GM12872 (cell line): ENCODE measurements at regions not wholly inside any gene's neighbourhood (a gene's known extent, or its start where the extent isn't known, plus 50 kb on each side); places are given as distances from the start of the nearest gene placed in this dataset.

Source experiments
- TF ChIP-seq, protein P1 (sequence below): IDR thresholded peaks from 3 replicates; pipeline ENCODE4 v1.5.1; 2011; ENCODE audit warnings: low read depth, mild to moderate bottlenecking, low read length, moderate library complexity; ENCODE audit not compliant: insufficient read depth

DNA sequence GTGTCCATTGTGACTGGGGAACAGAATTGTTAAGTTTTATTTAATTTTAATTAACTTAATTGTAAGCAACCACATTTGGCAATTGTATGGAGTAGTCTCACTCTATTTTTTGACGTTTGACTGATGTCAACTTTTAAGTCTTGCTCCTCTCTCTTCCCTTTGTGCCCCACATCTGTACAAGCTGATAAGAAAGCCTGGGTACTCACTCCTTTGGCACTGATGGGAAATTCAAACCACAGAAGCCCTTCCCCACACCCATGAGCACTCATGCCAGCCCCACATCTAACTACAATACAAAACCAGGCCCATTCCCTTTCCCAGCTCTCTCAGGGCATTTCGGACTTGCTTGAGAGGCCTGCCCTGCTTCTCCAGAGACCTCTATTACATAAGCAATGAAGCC lies 451.5 kb upstream of the KIF2A start:
- TF ChIP-seq, protein P1, sequence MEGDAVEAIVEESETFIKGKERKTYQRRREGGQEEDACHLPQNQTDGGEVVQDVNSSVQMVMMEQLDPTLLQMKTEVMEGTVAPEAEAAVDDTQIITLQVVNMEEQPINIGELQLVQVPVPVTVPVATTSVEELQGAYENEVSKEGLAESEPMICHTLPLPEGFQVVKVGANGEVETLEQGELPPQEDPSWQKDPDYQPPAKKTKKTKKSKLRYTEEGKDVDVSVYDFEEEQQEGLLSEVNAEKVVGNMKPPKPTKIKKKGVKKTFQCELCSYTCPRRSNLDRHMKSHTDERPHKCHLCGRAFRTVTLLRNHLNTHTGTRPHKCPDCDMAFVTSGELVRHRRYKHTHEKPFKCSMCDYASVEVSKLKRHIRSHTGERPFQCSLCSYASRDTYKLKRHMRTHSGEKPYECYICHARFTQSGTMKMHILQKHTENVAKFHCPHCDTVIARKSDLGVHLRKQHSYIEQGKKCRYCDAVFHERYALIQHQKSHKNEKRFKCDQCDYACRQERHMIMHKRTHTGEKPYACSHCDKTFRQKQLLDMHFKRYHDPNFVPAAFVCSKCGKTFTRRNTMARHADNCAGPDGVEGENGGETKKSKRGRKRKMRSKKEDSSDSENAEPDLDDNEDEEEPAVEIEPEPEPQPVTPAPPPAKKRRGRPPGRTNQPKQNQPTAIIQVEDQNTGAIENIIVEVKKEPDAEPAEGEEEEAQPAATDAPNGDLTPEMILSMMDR, result no peak

DNA sequence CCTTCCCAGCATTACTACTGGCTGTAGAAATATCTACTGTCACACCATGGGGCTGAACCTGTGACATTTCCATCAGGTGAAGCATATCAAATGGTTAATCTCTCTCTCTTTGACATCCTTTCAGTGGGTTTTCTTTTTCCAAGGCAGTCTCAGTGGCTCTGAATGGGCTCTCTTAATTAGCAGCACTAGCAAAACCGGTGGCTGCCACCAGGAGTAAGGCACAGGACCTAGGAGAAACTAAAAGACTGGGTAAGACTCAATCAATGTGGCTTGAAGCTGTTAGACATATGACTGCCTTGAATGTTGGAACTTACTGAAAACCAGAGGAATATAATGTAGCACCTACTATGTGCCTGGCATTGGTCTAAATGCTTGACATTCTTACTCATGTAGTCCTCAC lies 445.0 kb upstream of the KIF2A start:
- TF ChIP-seq, protein P1, result no peak

DNA sequence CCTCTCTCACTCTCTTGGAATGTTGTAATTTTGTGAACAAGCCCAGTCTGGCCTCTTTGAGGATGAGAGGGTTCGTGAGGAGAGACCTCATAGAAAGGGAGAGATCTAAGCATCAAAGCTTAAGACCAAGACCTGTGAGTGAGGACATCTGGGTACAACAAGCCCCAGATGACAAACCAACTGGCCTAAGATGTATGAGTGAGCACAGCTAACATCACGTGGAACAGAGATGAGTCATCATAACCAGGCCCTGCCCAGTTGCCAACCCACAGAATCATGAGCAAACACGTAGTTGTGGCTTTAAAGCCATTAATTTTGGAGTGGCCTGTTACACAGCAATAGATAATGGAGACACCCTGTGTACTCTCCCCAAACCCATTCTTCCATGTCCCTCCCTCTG lies 439.1 kb upstream of the KIF2A start:
- TF ChIP-seq, protein P1, result no peak

DNA sequence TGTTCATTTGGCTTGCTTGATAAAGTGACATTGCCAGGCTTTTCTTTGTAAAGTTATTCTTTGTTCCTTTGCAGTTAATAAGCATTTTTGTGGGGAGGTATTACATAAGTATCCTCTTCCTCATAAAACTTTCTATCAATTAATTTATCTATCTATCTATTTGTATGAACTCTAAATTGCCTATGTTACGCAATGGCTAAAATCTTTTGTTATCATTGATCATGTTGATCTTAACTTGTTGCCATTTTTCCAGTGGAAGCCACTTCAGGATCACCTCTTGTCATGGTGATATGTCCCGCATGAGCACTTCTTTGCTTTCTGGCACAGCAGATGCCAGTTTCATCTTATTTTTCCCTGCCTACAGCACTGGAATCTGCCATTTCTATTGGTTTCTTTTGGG lies 436.7 kb upstream of the KIF2A start:
- TF ChIP-seq, protein P1, result no peak

DNA sequence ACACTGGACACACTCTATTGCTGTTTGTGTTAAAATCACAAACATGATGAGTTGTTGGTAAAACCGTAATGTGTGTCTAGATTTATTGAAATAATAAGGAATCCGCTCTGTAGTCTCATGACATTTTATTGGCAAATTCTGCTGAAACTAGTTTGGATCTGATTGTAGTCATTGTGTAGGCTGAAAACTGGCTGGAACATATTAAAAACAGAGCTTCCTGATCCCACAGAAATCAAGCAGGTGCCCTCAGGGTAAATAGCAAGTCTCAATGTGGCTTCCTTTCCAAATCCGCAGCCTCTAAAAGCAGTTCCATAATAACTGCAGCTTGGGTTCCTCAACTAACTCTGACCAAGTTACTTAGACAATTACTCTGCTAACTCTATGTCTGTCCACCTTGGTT lies 427.5 kb upstream of the KIF2A start:
- TF ChIP-seq, protein P1, result no peak

DNA sequence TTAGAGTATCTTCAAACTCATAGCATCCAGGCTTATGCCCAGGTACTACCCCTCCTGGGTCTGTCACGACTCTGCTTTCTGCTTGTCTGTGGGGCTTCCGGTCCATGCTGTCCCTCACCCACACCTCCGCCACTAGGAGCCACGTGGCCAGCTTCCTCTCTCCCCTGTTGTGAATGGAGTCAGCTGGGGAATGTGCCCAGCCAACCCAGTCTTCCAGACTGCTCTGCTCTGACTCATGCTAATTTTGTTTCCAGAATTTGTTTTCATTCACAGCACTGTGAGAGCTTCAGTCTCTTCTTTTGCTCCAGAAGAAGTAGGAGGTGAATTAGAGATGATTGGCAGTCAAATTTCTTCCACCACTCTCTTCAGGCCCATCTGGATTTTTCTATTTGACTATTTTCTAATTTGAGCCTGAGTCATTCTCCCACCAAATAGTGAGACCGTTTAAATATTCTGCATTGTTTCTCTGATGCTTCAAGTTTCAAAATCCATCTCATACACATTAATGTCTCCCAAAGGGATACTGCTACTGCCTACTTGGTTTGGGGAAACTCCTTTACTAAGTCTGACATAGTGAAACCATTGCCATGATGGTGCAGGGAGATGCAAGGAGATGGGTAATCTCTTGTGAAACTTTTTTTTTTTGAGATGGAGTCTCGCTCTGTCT lies 424.1 kb upstream of the KIF2A start:
- TF ChIP-seq, protein P1, result no peak

DNA sequence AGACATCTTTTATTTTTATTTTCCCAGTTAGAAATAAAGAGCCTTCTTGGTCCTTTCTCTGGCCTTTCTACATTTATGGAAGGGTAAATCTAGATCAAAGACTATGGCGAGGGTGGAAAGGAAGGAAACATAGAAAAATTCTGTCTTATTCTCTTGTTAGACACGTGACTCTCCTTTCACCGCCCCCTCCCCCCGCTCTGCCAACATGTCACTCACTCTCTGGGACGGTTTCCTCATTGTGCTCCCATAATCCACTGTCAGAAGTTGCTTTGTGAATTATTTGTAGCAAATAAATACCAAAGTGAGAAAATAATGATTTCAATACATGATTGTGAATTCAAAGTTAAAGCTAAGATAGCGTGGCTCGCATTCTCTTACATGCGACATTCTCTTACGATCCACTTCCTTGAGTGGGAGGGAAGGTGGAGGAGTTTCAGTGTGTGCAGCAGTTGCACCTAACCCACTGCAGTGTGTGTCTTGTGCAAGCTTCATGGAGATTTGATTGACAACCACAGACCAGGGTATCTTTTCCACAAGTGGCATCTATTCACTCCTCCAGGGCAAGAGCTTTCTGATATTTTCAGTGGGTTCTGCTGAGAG lies 423.0 kb upstream of the KIF2A start:
- TF ChIP-seq, protein P1, result no peak
